G401 (cell line): ENCODE measurements at regions not wholly inside any gene's neighbourhood (a gene's known extent, or its start where the extent isn't known, plus 50 kb on each side); places are given as distances from the start of the nearest gene placed in this dataset.
"Not testable (repeated sequence)": the region's sequence is repeated elsewhere in the genome, so short reads cannot be mapped to it uniquely, and the experiment has no call there.

ENCODE experiments used
- DNase-seq: peaks from one replicate; pipeline ENCODE4 v3.0.0-alpha.2; 2015; ENCODE audit warnings: low spot score
- in situ Hi-C: cut with HindIII; loops from 2 replicates; pipeline ENCODE4 v1.10.0; 2016; ENCODE audit warnings: low sequenced_read_pairs, mixed read lengths

DNA sequence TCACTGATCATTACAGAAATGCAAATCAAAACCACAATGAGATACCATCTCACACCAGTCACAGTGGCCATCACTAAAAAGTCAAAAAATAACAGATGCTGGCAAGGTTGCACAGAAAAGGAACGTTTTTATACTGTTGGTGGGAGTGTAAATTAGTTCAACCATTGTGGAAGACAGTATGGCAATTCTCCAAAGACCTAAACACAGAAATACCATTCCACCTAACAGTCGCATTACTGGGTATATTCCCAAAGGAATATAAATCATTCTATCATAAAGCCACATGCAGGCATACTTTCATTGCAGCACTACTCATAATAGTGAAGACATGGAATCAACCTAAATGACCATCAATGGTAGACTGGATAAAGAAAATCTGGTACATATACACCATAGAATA lies 83.2 kb upstream of the ARID5B start:
- DNase-seq, in situ Hi-C loops: not testable (repeated sequence)

DNA sequence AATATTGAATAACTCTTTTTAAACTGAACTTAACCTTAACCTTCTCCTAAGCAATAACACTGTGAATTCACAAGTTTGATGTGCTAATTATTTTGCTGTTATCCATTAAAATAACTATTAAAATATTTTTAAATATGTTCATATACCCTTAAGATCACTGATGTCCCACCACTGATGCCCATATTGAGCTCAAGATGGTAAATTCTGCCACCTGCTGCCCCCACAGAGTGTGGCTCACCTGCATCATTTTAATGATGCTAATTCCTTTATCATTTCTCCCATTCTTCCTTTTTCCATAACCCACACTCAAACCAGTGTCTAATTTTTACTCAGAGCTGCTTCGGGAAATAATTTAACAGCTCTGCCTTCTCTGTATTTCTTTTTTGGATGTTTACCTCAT lies 82.3 kb upstream of the ARID5B start:
- DNase-seq, result no peak
- in situ Hi-C loops, result no loop called here

DNA sequence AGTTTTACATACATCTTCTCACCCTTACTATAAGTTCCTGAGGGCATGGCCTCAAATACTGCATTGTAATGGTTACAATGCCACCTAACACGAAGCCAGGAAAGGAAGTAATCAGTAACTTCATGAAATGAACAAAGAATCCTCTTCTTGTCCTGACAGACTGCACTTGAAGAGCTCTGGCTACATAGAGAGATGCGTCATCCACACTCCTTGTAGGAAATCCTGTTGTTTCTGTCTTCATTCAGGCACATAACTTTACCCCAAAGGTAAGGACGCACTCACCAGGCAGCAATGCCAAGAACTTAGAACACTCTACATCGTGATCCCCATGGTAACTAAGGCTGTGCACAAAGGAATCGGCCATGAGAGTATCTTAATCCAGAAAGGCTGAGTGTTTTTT lies 80.3 kb upstream of the ARID5B start:
- no peak for DNase-seq
- in situ Hi-C loops, result no loop called here

DNA sequence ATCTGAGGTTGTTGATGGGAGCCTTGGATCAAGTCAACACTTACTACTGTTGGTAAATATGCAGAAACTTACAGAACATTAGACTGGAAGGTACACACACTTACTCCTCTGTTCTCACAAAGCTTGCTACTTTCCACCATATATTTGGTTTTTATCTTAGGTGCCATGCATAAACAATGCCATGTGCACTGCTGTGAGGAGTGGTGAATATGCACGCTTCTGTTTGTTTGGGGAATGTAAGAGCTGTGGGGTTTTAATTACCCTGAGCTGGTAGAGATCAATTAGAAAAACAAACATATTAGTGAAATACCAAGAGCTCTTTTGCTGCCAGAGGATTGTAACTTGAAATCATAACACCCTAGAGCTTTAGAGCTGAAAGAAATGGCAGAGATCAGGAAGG lies 79.8 kb upstream of the ARID5B start:
- in situ Hi-C loops, result no loop called here
- no peak for DNase-seq

DNA sequence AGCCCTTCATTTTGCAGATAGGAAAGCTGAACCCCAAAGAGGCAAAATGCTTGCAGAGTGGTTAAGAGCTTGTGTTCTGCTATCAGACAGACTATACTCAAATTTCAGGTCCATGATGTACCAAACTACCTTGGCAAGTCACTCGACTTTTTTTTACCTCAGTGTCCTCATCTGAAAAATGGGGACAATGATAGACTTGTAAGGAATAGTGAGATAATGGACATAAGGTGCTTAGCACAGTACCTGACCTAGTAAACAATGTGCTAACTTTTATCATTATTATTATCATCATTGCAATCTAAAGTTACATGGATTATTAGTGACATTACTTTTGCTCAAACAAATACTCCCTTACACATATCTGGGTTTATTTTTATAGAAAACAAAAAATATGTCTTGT lies 79.4 kb upstream of the ARID5B start:
- no peak for DNase-seq

DNA sequence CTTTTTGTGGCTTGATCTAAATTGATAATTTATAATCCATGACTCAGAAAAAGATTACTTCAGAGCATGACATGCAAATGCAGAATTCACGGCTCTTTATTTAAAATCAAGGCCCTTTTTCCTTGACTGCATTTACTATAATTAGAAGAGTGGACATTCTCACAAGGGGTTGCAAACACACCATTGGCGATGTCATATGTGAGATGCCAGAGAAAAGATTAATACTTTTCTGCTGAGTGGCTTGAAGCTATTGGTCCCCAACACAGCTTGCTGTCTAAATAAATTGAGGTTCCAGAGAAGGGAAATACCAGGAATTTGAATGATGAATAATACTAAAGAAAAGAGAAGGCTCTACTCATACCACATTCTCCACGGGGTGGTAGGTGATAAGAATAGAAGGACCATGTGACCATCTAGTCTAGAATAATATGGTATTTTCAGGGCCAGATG lies 78.7 kb upstream of the ARID5B start:
- no peak for DNase-seq
- in situ Hi-C loops, result no loop called here

More for the DNA sequence above, 79.4 kb upstream of the ARID5B start:
- in situ Hi-C loops, result no loop called here

DNA sequence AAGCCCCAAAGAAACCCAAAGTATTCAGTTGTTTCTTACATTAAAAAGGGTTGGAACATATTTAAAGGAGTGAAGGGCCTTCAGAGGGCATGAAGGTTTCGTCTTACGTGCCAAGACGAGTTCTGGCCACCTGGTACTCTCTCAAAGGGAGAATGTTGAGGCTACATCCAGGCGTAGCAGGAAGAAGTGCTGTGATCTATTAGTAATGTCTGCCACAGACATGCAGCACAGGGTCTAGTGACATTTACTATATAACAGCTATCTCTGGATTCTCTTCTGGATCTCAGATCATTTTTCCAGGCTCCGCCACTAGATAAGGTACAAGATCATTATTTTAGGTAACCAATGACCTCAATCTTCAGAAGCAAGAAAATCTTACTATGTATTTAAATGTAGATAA lies 76.5 kb upstream of the ARID5B start:
- no peak for DNase-seq
- in situ Hi-C loops, result no loop called here

DNA sequence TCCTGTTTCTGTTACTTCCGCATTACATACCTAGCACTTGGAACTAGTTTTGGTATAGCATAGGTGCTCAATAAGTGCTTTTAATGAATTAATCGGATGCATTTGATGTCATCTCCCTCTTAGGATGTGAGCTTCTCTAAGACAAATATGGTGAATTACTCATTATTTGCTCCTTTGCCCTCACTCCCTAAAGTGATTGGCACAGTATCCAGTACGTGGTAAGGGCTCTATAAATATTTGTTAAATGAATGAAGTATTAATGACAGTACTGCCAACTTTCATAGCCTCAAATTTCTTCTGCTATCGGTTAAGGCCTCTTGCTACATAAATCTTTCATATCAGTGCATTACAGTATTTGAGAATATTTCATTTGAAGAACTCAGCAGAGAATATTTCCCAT lies 75.9 kb upstream of the ARID5B start:
- no peak for DNase-seq
- in situ Hi-C loops, result no loop called here

DNA sequence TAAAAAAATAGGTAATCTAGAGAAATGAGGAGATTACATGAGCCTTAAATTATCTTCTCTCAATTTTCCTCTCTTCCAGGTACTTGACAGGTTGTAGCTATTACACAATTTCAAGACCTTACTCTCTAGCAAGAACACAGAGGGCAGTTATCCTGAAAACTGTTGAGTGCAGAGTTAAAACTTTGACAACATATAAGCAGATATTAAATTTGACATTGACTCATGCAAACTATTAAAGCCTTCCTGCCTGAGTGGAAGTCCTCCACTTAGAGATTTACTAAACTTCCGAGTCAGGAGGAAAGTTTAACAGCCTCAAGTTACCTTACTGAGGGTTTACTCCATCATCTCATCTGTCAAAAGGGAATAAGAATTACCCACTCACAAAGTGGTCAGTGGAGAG lies 73.5 kb upstream of the ARID5B start:
- DNase-seq, result no peak
- in situ Hi-C loops, result no loop called here

DNA sequence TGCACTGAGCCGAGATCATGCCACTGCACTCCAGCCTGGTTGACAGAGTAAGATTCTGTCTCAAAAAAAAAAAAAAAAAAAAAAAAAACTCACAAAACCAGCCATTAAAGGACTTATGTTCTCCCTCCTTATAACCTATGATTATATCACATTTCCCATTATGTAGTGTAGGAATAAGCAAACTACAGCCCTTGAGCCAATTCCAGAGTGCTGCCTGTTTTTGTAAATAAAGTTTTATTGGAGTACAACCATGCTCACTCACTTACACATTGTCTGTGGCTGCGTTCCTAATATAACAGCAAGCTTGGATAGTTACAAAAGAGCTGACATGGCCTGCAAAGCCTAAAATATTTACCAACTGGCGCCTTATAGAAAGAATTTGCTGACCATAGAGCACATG lies 72.7 kb upstream of the ARID5B start:
- in situ Hi-C loops, result no loop called here

DNA sequence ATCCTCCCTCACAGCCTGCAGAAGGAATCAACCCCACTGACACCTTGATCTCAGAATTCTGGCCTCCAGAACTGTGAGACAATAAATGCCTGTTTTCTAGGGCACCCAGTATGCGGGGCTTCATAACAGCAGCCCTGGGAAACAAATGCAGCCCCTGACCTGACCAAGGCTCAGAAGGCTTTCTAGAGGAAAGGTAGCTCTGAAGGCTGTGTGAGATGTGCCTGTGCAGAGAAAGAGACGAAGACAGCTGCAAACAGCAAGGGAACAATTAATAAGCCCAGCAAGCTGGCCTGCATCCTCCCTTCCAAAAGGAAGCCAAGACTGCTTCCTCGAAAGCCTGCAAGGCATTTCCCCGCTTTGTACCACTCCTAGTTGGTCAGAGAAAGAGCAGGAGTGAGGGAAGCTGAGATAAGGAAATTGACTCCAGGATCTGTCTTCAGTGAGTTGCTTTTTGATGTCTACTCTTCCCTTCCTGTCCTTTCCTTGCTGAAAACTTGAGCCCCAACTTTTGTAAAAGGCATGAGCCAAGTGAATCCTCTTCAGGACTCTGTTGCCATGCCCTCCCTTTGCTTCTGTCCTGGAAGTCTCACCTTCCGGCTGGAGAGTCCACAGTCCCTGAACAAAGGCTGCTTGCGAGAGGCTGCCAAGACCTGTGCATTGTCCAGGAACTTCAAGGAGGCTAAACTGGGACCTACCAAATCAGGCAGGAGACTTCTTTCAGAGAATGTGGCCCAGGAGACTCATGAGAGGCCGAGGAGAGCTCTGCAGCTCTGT lies 71.2 kb upstream of the ARID5B start:
- no peak for DNase-seq
- in situ Hi-C loops, result no loop called here

More for the DNA sequence above, 72.7 kb upstream of the ARID5B start:
- no peak for DNase-seq

DNA sequence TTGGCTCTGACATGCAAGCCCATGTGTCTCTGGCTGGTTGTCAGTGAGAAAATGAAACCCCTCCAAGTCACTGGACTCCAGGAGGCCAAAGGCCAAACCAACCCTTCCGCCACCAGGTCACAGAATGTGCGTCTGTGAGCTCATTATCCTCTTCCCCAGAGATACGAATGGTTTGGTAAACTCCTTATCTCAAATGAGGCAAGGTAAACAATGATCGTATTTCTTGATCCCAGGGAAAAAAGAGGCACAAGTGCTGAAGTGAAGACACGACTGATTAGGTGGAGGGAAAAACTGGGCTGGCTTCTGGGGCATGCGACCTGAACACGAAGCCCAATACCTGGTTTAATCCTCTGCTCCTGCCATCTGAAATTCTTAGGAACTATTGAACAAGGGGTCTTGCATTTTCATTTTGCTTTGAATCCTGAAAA lies 70.6 kb upstream of the ARID5B start:
- in situ Hi-C loops, result no loop called here
- DNase-seq, result no peak

DNA sequence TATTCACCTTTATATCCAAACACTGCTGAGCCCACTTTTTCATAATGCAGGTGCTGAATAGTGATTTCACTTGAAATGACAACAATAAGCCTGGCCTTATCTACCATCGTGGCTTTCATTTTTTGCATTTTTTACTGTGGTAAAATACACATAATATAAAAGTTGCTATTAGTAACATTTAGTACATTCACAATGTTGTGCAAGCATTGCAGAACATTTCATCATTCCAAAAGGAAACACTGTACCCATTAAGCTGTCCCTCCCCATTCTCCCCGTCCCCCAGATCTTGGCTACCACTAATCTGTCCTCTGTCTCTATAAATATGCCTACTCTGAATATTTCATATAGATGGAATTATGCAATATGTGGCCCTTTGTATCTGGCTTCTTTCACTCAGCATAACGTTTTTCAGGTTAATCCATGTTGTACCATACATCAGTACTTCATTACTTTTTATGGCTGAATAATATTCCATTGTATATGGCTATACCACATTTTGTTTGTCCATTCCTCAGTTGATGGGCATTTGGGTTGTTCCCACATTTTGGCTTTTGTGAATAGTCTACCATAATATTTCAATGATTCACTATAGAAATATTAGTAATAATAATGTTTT lies 68.5 kb upstream of the ARID5B start:
- in situ Hi-C loops, result no loop called here
- DNase-seq, result no peak

DNA sequence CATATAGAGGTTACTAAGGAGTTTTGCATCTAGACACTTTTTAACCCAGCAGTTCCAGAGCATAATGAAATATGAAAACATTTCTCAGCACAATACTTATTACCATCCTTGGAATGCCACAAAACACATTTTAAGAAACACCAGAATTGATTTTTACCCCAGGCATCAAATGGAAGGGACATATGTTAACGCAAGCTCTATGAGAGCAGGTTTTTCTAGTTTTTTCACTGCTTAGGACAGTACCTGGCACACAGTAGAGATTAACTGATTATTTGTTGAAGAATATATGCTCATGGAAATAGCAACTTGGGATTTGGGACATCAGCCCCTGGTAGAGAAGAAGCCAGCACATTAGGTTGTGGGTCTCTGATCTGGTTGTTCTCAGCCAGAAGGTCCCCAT lies 67.0 kb upstream of the ARID5B start:
- no peak for DNase-seq
- in situ Hi-C loops, result no loop called here

DNA sequence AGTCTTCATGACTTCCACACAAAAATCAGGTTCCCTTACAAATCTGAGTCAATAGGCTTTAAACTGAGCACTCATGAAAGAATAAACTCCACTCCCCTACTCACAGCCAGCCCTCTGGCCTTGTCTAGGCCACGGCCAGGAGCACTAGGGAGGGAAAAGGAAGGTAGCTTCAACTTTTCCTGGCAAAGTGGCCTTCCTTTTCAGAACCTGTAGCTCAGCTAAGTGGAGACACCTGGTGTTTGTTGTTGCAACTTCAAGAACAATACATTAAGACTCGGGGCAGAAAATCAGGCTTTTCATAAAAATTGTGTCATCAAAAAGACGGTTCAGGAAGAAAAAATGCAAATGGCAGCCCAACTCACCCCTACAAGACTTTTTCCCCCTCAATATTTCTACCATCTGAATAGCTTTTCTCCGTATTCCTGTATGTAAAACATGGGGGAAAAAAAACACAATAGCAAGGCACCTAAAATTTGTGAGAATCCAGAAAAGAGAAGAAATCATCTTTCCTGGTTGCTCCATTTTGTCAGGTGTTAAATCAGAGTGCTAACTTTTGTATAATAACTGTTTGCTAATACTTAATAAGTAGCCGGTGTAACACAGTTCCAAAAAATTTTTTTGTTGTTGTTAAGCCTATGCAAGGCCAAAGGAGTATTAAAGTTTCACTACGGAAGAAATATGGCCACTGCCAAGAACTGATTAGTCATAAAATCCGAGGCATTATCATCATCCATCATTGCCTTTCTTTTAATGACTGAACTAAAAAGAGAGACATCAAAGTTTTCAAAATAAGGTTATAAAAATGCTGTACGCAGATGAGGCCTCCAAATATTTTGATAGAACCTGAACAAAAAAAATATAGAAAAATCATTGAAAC lies 66.2 kb upstream of the ARID5B start:
- DNase-seq, result peak; percentile 42
- in situ Hi-C loops, result no loop called here

DNA sequence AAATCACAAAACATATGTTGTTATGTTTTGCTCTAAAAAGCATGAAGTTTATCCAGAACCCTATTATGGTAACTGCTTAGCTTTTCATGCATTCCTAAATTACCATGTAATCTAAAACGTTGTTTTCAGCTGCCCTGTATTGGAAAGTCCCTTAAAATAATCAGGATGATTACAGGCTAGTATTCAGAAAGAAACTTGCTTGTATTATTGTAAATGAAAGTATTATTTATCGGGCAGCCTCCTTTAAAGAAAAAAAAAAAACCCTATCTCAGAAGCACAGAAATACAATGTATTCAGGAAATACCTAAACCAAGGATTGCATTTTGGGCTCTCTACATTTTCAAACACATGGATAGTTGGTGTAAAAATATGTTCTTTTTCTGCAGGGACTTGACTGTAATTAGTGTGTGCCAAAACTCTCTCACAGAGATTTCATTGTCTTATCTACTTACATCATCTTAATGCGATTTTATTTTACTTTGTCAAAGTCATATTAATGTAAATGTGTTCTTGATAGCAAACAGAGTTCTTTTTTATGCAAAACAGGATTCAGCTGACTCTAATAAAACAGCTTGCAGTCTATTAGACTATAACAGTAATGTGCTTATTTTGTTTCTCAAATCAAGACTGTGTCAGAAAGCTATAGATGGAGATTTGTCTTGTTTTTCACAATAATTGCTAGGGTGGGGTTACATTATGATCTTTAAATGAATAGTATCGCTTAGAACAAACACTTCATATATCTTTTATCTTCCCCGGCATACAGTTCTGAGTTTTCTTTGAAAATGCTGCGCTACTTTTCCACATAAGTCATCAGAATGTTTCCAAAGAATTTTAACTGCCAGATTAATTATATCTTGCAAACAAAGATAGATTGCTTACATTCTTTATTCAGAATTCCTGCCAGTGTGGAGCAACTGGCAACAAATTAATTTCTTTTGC lies 65.3 kb upstream of the ARID5B start:
- in situ Hi-C loops, result no loop called here

DNA sequence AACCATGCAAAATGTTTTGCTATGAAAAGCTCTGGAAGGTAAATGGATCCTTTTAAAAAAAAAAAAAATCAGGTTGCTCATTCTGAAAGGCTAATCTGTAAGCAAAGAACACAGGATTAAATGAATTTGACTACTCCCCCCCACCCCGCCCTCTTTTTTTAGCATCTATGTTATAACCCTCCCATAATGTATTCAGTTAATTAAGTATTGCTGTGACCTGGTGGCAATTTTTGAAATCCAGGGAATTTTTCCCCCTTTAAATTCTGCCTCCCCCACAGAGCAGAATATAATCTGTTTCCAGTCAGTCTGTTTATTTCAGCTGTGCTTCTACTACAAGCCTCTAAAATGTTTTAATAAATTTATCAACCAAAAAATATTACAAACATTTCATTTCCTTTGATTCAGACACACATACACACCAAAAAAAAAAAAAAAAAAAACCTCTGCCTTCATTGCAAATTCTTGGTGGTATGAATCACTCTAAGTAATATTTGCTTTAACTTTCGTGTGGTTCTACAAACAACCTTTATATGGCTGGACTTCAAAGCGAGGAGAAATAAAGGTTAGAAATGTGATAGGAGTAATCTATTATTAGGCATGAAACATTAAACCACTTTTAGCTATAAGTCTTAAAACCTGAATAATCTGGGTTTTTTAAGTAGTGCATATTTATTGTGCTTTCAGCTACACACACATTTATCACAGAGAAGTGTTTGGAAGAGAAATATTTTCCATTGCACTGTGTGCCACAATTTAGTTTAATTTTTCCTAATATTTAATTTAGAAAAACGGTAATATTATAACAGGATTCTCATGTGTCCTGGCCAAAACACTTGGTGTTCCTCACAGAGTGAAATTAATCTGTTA lies 64.4 kb upstream of the ARID5B start:
- in situ Hi-C loops, result no loop called here
- DNase-seq, result peak; percentile 22

More for the DNA sequence above, 65.3 kb upstream of the ARID5B start:
- peak; percentile 30 for DNase-seq

DNA sequence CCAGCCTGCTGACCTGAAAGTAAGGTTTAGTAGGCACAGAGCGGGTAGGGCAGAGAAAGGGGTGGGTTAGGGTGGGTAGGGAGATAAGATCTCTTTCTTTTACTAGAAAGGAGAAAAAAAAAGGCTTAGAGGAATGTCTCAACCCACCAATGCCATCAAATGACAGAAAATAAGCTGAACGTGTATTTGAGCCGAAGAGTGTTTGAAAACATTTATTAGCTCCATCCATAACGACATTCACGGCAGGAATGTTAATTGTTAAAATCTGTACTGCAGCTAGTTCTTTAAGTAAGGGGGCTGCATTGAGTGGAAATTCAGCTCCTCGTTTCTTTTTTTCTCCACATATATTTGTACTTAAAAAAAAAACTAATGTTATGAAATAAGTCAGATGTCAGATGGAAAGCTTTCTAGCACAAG lies 63.7 kb upstream of the ARID5B start:
- DNase-seq, result peak; percentile 40
- in situ Hi-C loops, result no loop called here
